Stimulated activated CD8-positive, alpha-beta memory T cell treated with anti-CD3 and anti-CD28 coated beads, Interleukin-12 subunit alpha, Interleukin-12 subunit beta, amount 100 ng/mL, for 4 hours (primary cell): ENCODE measurements at regions not wholly inside any gene's neighbourhood (a gene's known extent, or its start where the extent isn't known, plus 50 kb on each side); places are given as distances from the start of the nearest gene placed in this dataset.

Experiments
- DNase-seq: peaks from one replicate; pipeline ENCODE4 v3.0.0-alpha.2; 2020; ENCODE audit warnings: low read depth

- DNase-seq = no peak
These were observed 89.8 kb upstream of the ATXN1 start for GRCh38 chr6:16851044-16851540.

DNA sequence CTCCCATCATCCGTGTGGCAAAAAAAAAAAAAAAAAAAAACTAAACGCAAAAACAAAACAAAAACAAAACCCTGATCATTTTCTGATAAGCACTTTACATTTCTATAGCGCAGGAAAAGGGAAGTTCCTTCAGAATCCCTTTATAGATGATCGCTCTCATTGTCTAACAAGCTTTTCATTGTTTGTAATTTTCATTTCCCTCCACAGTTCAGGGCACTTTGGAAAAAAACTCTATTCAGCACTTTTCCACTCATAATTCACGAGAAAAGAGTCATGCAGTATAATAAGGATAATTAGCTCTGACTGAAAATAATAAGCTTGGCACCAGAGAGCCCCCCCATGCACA is 89.4 kb upstream of the ATXN1 start:
- no peak for DNase-seq

DNA sequence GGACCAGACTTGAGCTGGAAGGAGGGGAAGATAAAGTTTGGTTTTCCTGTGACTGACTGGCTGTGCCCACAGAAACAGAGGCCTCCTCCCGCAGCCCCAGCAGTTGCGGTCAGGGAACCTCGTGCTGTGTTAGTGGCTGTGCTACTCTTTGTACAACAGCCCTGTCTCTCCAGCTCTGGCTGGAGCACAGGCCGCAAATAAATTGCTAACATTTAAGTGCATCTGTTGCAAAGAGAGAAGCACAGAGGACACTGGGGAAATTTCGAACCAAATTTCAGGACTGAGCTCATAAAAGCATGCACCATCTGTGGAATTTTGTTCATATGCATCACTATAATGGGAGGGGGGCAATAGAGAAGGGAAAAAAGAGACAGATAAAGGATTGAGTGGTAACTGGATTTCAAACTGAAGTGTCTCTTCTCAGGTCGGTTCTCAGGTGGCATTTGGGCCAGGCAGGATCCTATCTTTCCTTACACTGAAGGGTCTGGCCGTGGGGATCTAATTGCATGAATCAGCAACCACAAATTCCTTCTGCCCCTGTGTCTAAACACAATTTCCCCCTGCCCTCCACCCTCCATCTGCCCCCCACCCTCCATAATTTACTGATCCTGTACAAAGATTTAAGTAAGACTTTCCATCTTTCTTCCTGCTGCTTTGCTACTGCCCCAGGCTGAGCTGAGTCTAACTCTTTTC is 88.9 kb upstream of the ATXN1 start:
- no peak for DNase-seq

DNA sequence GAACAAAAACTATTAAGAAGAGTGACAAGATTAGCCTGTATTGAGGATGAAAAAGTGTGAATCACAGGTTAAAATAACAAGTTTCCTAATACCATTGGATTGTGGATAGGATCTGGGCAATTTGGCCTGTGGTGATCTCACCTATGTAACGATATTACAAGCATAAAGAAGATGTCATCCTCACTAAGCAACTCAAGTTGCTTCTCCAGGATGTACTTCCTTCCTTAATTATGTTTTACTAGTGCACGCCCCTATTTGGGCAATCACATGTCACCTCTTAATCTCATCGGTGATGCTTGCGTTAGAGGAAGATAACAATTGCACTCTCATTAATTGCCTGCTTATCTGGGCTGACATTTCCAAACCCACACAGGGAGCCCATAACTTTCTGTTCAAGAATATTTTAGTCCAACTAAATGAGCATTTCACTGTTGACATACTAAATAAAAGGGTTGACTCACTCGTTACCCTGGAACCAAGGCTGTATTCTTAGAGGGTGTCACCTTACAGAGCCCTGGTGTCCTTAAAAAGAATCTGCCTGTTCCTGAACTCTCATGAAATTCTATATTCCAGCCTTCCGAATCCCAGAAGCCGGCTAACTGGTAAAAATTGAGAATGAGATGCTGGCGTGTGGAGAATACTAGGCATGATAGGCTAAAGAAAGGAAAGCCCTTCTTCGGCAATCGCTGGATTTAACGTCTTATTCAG is 88.2 kb upstream of the ATXN1 start:
- no peak for DNase-seq

DNA sequence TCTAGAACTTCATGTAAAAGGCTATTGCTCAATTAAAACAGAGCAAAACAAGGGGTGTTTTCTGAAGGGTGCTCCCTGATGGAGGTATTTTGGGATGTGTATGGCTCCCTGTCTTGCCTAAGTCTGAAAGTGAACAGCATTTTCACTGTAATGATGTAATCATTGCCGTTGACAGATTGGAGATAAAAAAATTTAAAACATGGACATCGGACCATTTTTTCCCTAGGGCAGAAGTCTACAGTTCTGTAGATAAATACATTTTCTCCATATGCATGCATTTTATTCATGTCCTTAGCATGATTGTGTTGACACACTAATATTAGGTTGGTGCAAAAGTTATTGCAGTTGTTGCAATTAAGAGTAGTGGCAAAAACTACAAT is 85.1 kb upstream of the ATXN1 start:
- no peak for DNase-seq

GRCh38 chr6:16844183-16844582 is 82.9 kb upstream of the ATXN1 start:
- no peak for DNase-seq

DNA sequence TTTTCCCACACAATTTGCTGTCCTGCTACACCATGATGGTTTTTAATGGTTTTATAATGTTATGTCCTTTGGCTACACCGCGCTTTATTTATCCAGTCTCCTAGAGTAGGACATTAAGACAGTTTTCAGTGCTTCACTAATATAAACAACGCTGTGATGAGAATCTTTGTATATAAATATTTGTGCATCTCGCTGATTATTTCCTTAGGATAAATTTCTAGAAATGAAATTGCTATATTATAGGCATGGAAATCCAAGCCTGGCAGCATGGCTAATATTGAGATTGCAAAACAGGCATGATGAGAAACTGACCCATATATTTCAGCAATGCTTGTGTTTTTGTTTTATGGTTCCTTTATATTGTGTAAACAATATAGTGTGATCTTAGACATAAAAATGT is 81.4 kb upstream of the ATXN1 start:
- no peak for DNase-seq

DNA sequence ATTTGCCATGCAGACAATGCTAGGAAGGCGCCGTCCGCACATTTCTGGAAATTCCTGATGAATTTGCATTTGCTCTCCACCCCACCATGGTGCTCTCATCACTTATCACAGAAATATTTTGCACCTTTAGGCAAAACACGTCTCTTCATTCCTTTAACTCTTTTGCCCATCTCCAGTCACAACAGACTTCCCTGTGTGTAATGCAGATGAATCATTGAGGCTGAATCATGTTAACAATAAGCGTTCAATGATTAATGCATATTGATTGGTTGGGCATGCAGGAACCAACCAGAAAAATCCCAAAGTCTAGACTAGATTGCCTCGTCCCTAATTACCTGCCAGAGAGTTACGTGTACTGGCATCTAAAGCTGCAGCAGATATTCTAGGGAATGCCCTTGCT is 80.0 kb upstream of the ATXN1 start:
- no peak for DNase-seq

- DNase-seq = no peak
These were observed 79.5 kb upstream of the ATXN1 start for GRCh38 chr6:16840725-16841124.

DNA sequence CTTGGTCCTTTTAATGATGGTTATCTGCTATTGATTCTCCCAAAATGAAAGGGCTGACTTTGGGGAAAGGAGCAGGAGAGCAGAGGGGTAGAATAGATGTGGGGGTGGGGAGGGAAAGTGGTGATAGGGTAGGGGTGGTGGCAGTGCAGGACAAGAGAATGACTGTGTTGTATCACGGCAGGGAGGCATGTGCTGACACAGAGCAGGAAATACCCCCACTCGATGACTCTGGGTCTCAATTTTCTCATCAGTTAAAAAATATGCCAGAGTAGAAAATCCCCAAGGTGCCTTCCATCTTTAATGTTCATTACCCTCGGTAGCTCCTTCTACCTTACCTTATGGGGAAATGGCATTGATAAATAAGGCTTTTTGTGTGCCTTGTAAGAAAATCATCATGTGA is 79.0 kb upstream of the ATXN1 start:
- no peak for DNase-seq

- DNase-seq = no peak
These were observed 78.4 kb upstream of the ATXN1 start for GRCh38 chr6:16839631-16840179.

DNA sequence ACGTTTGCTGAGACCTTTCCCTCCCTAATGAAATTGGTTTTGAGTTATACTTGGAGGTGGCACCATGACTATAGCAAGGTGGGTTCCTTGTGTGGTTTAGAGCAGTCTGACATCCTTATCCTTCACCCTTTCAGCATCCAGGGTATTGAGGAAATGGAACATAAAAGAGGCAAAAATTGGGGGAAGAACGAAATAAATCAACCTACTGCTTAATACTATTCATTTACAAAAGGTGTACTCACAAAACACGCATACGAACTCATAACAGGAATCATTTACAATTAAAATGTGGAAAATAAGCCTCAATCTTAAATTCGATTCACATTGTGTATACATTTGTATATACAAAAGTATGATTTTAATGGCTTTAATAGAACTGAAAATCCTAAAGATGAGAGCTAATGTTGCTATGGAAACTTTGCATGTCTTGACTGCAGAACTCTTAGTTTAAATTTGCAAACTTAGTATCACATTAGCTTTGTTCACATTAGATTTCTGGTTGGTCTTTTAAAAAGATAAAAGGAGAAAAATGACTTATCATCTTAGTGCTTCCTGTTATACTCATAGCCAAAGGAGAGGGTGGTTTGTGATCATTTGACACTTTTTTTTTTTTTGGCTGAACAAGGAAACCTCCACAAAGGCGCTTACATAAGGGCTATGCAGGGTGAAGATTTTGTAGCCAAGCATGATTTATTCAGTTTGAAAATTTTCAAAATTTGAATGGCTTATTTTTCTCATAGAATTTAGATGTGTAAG is 76.1 kb upstream of the ATXN1 start:
- no peak for DNase-seq

GRCh38 chr6:16836144-16836981 is 75.1 kb upstream of the ATXN1 start:
- no peak for DNase-seq

DNA sequence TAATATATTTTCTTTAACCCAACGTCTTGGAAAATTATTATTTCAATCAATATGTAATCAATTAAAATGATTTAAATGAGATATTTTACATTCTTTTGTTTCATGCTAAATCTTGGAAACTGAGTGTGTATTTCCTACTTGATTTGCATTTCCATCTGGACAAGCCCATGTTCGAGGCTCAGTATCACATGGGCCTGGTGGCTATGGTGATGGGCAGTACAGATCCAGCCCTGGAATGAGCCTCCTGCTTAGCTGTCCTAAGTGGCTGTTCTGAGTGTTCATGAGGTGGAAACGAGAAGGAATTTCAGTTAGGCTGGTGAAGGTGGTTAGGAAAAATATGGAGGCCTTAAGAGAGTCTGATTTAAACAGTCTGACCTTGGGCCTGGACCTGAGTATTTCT is 73.0 kb upstream of the ATXN1 start:
- DNase-seq = no peak

- no peak for DNase-seq
These were observed 71.5 kb upstream of the ATXN1 start for GRCh38 chr6:16832721-16833120.

DNA sequence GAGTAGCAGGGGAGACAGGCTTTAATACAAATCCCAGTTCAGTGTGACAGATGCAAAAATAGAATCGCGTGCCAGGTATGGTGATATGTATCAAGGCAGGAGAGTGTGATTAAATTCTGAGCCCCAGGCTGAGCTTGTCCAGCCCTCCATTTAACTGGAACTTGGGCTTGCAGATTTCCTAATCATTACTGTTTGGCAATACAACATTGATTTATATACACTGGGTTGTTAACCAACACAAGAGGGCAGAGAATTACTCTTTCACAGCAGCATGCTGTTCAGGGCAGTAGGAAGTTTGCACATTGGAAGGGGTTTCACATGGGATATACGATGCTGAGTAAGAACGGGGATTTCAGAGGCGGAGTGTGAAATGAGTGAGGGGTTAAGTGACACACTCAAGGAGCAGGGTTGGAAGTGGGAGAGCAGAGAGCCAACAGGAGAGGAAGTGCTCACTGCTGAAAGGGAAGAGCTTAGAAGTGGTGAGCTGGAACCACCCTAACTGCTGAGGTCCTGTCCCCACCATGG is 70.8 kb upstream of the ATXN1 start:
- no peak for DNase-seq

DNA sequence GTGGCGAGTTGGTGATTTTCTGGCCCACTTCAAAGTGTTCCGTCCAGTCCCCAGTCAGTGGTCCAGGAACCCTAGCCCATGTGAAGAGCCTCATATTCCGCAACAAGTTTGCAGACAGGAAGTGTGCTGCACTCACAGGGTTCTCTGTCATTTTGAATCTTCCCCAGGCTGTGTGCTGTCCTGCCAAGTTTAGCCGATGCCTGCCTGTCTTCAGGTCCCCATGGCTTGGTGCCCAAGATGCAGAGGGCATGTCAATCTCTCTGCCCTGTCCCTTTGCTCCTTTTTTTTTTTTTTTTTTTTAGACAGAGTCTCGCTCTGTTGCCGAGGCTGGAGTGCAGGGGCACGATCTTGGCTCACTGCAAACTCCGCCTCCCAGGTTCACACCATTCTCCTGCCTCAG is 69.9 kb upstream of the ATXN1 start:
- no peak for DNase-seq

GRCh38 chr6:16828058-16828457 is 66.8 kb upstream of the ATXN1 start:
- no peak for DNase-seq

GRCh38 chr6:16827627-16828026 is 66.4 kb upstream of the ATXN1 start:
- DNase-seq = no peak

DNA sequence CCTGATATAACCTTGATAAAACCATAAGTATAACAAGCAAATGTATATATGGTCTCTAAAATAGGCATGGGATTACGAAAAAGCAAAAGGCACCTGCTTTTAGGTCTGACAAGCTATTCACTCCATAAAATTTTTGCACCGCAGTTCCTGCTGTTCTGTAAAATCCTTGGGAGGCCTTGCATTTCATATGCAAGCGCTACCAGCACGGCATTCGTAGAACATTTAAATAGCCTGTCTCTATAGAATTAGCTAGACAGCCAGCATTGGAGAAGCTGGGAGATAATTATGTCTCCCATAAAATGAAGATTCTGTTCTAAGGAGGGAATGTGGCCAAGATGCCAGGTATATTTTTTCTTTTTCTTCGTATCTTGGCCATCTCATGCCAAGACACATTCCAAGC is 64.5 kb upstream of the ATXN1 start:
- no peak for DNase-seq

- DNase-seq = no peak
These were observed 63.8 kb upstream of the ATXN1 start for GRCh38 chr6:16824845-16825685.
